GM10266 (cell line): ENCODE measurements at regions not wholly inside any gene's neighbourhood (a gene's known extent, or its start where the extent isn't known, plus 50 kb on each side); places are given as distances from the start of the nearest gene placed in this dataset.

Experiments used
- DNase-seq: peaks from one replicate; pipeline ENCODE4 v3.0.0; 2012; ENCODE audit errors: extremely low spot score
- CTCF ChIP-seq: IDR thresholded peaks from 2 replicates; pipeline ENCODE4 v1.5.1; 2012; ENCODE audit warnings: mild to moderate bottlenecking, low read depth; ENCODE audit not compliant: control insufficient read depth, insufficient read depth; ENCODE audit errors: missing control alignments

- DNase-seq, result peak; percentile 60
- no peak for TF ChIP-seq CTCF
Observed at GRCh38 chr4:101527188-101527587, 179.9 kb upstream of the PPP3CA start.

GRCh38 chr4:101515566-101515965, 168.2 kb upstream of the PPP3CA start:
- TF ChIP-seq CTCF, result no peak

GRCh38 chr4:101515099-101515498, 167.8 kb upstream of the PPP3CA start:
- DNase-seq, result no peak
- TF ChIP-seq CTCF, result no peak

More at GRCh38 chr4:101515566-101515965, 168.2 kb upstream of the PPP3CA start:
- no peak for DNase-seq

- no peak for DNase-seq
Observed at GRCh38 chr4:101512416-101512815, 165.1 kb upstream of the PPP3CA start.

GRCh38 chr4:101501421-101501820, 154.1 kb upstream of the PPP3CA start:
- no peak for DNase-seq
- no peak for TF ChIP-seq CTCF

More at GRCh38 chr4:101512416-101512815, 165.1 kb upstream of the PPP3CA start:
- TF ChIP-seq CTCF, result no peak

GRCh38 chr4:101500742-101501141, 153.4 kb upstream of the PPP3CA start:
- TF ChIP-seq CTCF, result no peak
- no peak for DNase-seq

GRCh38 chr4:101475246-101475645, 127.9 kb upstream of the PPP3CA start:
- DNase-seq, result no peak

More at GRCh38 chr4:101475246-101475645, 127.9 kb upstream of the PPP3CA start:
- TF ChIP-seq CTCF, result no peak
